IMR-90 (cell line): ENCODE measurements at regions not wholly inside any gene's neighbourhood (a gene's known extent, or its start where the extent isn't known, plus 50 kb on each side); places are given as distances from the start of the nearest gene placed in this dataset.

Experiments
- ATAC-seq: fragments of 200-7000 bp; cut with Tn5 transposase; 2 replicates; pipeline ENCODE4 v1.9.1; 2020; ENCODE audit warnings: low read depth, mild to moderate bottlenecking, moderate library complexity
- BruUV-seq: library from RNA; stranded (reverse); fragments of 400-500 nt; replicated peaks from 2 replicates; lab custom pipeline; 2021; lab: Mats Ljungman, UMichigan
- CTCF ChIA-PET: fragments of 300-600 bp; formaldehyde crosslinking; extraction: SDS; loops from one replicate; lab custom pipeline; 2021; ENCODE audit warnings: antibody characterized with exemption; lab: Yijun Ruan, JAX
- POLR2A ChIA-PET: fragments of 300-600 bp; sonication (Branson Sonifier 250); formaldehyde crosslinking; loops from one replicate; lab custom pipeline; 2022; ENCODE audit warnings: antibody characterized with exemption; ENCODE audit not compliant: unreplicated experiment; lab: Charles Lee
- DNase-seq: peaks from one replicate; pipeline ENCODE4 v3.0.0; 2013
- H2AFZ ChIP-seq: replicated peaks from 2 replicates; pipeline ENCODE3; 2013; ENCODE audit warnings: low read length, mild to moderate bottlenecking; ENCODE audit not compliant: poor library complexity
- H2AK5ac ChIP-seq: 2 replicates; pipeline ENCODE4 v1.6.1; 2013; ENCODE audit warnings: low read depth, low read length, inconsistent platforms
- H2AK9ac ChIP-seq: replicated peaks from 2 replicates; pipeline ENCODE3; 2013; ENCODE audit warnings: mild to moderate bottlenecking, low read depth, low read length, moderate library complexity; ENCODE audit not compliant: poor library complexity
- H2BK120ac ChIP-seq: 2 replicates; pipeline ENCODE4 v1.6.1; 2013; ENCODE audit warnings: low read depth, low read length, inconsistent platforms
- H2BK15ac ChIP-seq: 3 replicates; pipeline ENCODE4 v1.6.1; 2013; ENCODE audit warnings: low read depth, low read length, inconsistent platforms
- H2BK20ac ChIP-seq: 2 replicates; pipeline ENCODE4 v1.6.1; 2013; ENCODE audit warnings: low read depth, mild to moderate bottlenecking, inconsistent platforms, low read length, moderate library complexity
- H2BK5ac ChIP-seq: 2 replicates; pipeline ENCODE4 v1.6.1; 2013; ENCODE audit warnings: mild to moderate bottlenecking, low read depth, low read length, inconsistent platforms; ENCODE audit not compliant: poor library complexity, severe bottlenecking
- H3K14ac ChIP-seq: replicated peaks from 2 replicates; pipeline ENCODE4 v1.6.1; 2013; ENCODE audit warnings: low read depth, low read length, inconsistent platforms
- H3K18ac ChIP-seq: 2 replicates; pipeline ENCODE4 v1.6.1; 2013; ENCODE audit warnings: low read depth, low read length, control low read depth
- H3K23ac ChIP-seq: 2 replicates; pipeline ENCODE4 v1.6.1; 2013; ENCODE audit warnings: low read depth, low read length, inconsistent platforms
- H3K27ac ChIP-seq: 2 replicates; pipeline ENCODE4 v1.5.1; 2013; ENCODE audit warnings: mild to moderate bottlenecking, control low read depth, low read length; ENCODE audit not compliant: insufficient read depth
- H3K27me3 ChIP-seq: 2 replicates; pipeline ENCODE4 v1.6.1; 2013; ENCODE audit warnings: low read length; ENCODE audit not compliant: control insufficient read depth, insufficient read depth
- H3K36me3 ChIP-seq: 2 replicates; pipeline ENCODE4 v1.6.1; 2013; ENCODE audit warnings: low read length, mixed read lengths; ENCODE audit not compliant: control insufficient read depth, insufficient read depth
- H3K4ac ChIP-seq: 2 replicates; pipeline ENCODE4 v1.6.1; 2013; ENCODE audit warnings: low read depth, low read length, inconsistent platforms
- H3K4me1 ChIP-seq: 2 replicates; pipeline ENCODE4 v1.6.1; 2013; ENCODE audit warnings: low read length, mixed read lengths; ENCODE audit not compliant: control insufficient read depth, insufficient read depth
- H3K4me2 ChIP-seq: 2 replicates; pipeline ENCODE4 v1.6.1; 2013; ENCODE audit warnings: low read depth, mild to moderate bottlenecking, control low read depth, low read length, moderate library complexity
- H3K4me3 ChIP-seq: 2 replicates; pipeline ENCODE4 v1.5.1; 2013; ENCODE audit warnings: low read depth, mild to moderate bottlenecking, control low read depth, low read length, moderate library complexity; ENCODE audit not compliant: insufficient read depth
- H3K56ac ChIP-seq: 2 replicates; pipeline ENCODE4 v1.6.1; 2013; ENCODE audit warnings: low read length, inconsistent platforms; ENCODE audit not compliant: insufficient read depth; ENCODE audit errors: extremely low read depth
- H3K79me1 ChIP-seq, 2 experiments: 2 replicates each; pipeline ENCODE4 v1.6.1; 2013; ENCODE audit warnings: low read length in 2 of 2, inconsistent platforms in 1 of 2, low read depth in 1 of 2
- H3K9ac ChIP-seq: 2 replicates; pipeline ENCODE4 v1.6.1; 2013; ENCODE audit warnings: low read depth, low read length, control low read depth
- H3K9me1 ChIP-seq: 2 replicates; pipeline ENCODE4 v1.6.1; 2013; ENCODE audit warnings: low read length, inconsistent platforms; ENCODE audit not compliant: insufficient read depth
- H3K9me3 ChIP-seq: 2 replicates; pipeline ENCODE4 v1.6.1; 2013; ENCODE audit warnings: low read length; ENCODE audit not compliant: control insufficient read depth, insufficient read depth
- H4K20me1 ChIP-seq: 2 replicates; pipeline ENCODE4 v1.6.1; 2013; ENCODE audit warnings: low read length, inconsistent platforms; ENCODE audit not compliant: insufficient read depth
- H4K5ac ChIP-seq: 2 replicates; pipeline ENCODE4 v1.6.1; 2013; ENCODE audit warnings: mild to moderate bottlenecking, low read depth, low read length, control low read depth
- H4K8ac ChIP-seq, 2 experiments: 2 replicates each; pipeline ENCODE4 v1.6.1; 2013; ENCODE audit warnings: low read depth in 2 of 2, low read length in 2 of 2, control low read depth in 1 of 2, inconsistent platforms in 1 of 2
- H4K91ac ChIP-seq: 2 replicates; pipeline ENCODE4 v1.6.1; 2013; ENCODE audit warnings: low read depth, low read length, inconsistent platforms; ENCODE audit not compliant: insufficient read depth
- CEBPB ChIP-seq: IDR thresholded peaks from 2 replicates; pipeline ENCODE4 v1.6.1; 2012; ENCODE audit warnings: low read depth, low read length, improper control_type of control experiment
- CHD1 ChIP-seq: IDR thresholded peaks from 2 replicates; pipeline ENCODE4 v1.6.1; 2012; ENCODE audit warnings: low read depth, low read length, improper control_type of control experiment
- MAZ ChIP-seq: IDR thresholded peaks from 2 replicates; pipeline ENCODE4 v1.6.1; 2012; ENCODE audit warnings: low read depth, mild to moderate bottlenecking, low read length, improper control_type of control experiment, moderate library complexity, borderline replicate concordance
- RCOR1 ChIP-seq: IDR thresholded peaks from 2 replicates; pipeline ENCODE4 v1.6.1; 2012; ENCODE audit warnings: mild to moderate bottlenecking, low read length, improper control_type of control experiment; ENCODE audit not compliant: insufficient replicate concordance
- RFX5 ChIP-seq: IDR thresholded peaks from 2 replicates; pipeline ENCODE4 v1.8.0; 2012; ENCODE audit warnings: low read depth, mild to moderate bottlenecking, low read length, moderate library complexity
- USF2 ChIP-seq: fragments of 150-350 bp; IDR thresholded peaks from 2 replicates; pipeline ENCODE4 v1.6.1; 2017; ENCODE audit warnings: mild to moderate bottlenecking, antibody characterized with exemption, low read length, low read depth
- WGBS, 2 experiments: methylation state at CpG; one replicate each; pipeline versions ENCODE4 v1.1.5 to v1.1.7; 2013; ENCODE audit warnings: missing lambda C conversion rate in 2 of 2; ENCODE audit not compliant: insufficient read length in 1 of 2; ENCODE audit errors: extremely low coverage in 2 of 2; 5-methylcytosine and 5-hydroxymethylcytosine counted together
- dilution Hi-C: fragments of 300-500 bp; cut with HindIII; formaldehyde crosslinking; loops from one replicate; pipeline ENCODE4 v1.14.3; 2018; ENCODE audit warnings: low sequenced_read_pairs; ENCODE audit not compliant: unreplicated experiment
- in situ Hi-C: fragments of 300-500 bp; cut with MboI; formaldehyde crosslinking; loops from 3 replicates; pipeline ENCODE4 v1.14.3; 2019; ENCODE audit warnings: low sequenced_read_pairs, inconsistent platforms, mixed read lengths
- intact Hi-C: fragments of 100-400 bp; cut with micrococcal nuclease; formaldehyde crosslinking; loops from 2 replicates; pipeline ENCODE4 v1.10.0; 2022
- TF ChIP-seq, protein P1 (sequence below): conservative IDR thresholded peaks from 2 replicates; pipeline ENCODE4 v1.5.1; 2012; ENCODE audit warnings: mild to moderate bottlenecking, low read depth, low read length, improper control_type of control experiment

DNA sequence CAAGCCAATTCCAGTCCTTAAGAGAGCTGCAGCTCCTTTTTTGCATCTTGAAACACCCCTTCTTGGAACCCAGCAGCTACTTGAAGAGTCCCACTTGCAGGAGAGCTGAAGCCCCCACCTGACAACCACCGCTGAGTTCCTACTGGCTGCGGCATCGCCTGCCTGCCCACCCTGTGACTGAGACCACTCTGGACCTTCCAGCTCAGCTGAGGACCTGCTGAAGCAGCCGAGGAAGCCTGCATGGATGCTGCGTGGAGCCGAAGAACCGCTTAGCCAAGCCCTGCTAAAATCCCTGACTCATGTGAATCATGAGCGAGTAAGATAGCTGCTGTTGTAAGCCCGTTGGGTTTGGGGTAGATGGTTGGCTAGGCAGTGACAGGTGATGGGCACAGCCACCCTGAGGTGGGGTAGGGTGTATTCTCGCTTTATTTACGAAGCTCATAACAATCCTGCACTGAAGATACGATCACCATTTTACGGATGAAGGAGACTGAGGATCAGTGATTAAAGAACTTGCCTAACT lies 78.4 kb downstream of the INHBB start:
- Histone ChIP-seq H3K4me3 (no peak overlapping the region), H3K23ac (no peak overlapping the region), H3K27me3 (peaks cover 81% of the 10 kb centered on the region), H3K9ac (no peak overlapping the region), H4K8ac (no peak overlapping the region), H2BK20ac (no peak overlapping the region), H3K36me3 (no peaks in the 10 kb centered on the region), H3K14ac (no peak overlapping the region), H2AK9ac (no peak overlapping the region), H2AFZ (no peak overlapping the region), H2BK5ac (no peak overlapping the region), H3K79me1 (no peaks in the 10 kb centered on the region), H4K5ac (no peak overlapping the region), H3K27ac (no peak overlapping the region), H3K18ac (no peak overlapping the region), H3K9me1 (no peaks in the 10 kb centered on the region; the same call in 1 of the 2 replicates), H4K20me1 (no peaks in the 10 kb centered on the region), H2BK120ac (no peak overlapping the region), H3K4ac (no peak overlapping the region), H3K56ac (no peak overlapping the region), H4K91ac (no peak overlapping the region), H2AK5ac (no peak overlapping the region), H3K4me2 (no peak overlapping the region), H2BK15ac (no peak overlapping the region), H3K9me3 (no peaks in the 10 kb centered on the region; the same call in 1 of the 2 replicates), H3K4me1 (no peaks in the 10 kb centered on the region)
- in situ Hi-C loops = no loop called here
- intact Hi-C loops = no loop called here
- BruUV-seq = no TSS peak
- ChIA-PET CTCF (interaction anchor here (1.1 kb wide), 1 partner anchor 252 kb away, joined by 4 read pairs; no protein-coding TSS in a partner anchor), POLR2A (no interaction called here)
- TF ChIP-seq, protein P1, sequence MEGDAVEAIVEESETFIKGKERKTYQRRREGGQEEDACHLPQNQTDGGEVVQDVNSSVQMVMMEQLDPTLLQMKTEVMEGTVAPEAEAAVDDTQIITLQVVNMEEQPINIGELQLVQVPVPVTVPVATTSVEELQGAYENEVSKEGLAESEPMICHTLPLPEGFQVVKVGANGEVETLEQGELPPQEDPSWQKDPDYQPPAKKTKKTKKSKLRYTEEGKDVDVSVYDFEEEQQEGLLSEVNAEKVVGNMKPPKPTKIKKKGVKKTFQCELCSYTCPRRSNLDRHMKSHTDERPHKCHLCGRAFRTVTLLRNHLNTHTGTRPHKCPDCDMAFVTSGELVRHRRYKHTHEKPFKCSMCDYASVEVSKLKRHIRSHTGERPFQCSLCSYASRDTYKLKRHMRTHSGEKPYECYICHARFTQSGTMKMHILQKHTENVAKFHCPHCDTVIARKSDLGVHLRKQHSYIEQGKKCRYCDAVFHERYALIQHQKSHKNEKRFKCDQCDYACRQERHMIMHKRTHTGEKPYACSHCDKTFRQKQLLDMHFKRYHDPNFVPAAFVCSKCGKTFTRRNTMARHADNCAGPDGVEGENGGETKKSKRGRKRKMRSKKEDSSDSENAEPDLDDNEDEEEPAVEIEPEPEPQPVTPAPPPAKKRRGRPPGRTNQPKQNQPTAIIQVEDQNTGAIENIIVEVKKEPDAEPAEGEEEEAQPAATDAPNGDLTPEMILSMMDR = no peak
- TF ChIP-seq RCOR1 (no peak), USF2 (no peak), CHD1 (no peak), CEBPB (no peak), MAZ (no peak), RFX5 (no peak)
- no peak for ATAC-seq
- 89% methylated on average over 5 of the region's 13 CpGs; no CpG with 5 or more reads in 1 of the 2 experiments for WGBS, 2 experiments
- dilution Hi-C loops = no loop called here
- no peak for DNase-seq
